GM23338 (cell line): ENCODE measurements at regions not wholly inside any gene's neighbourhood (a gene's known extent, or its start where the extent isn't known, plus 50 kb on each side); places are given as distances from the start of the nearest gene placed in this dataset.

Experiments used
- ATAC-seq: fragments of 200-7000 bp; cut with Tn5 transposase; 3 replicates; pipeline ENCODE4 v1.9.1; 2020
- DNase-seq: peaks from one replicate; pipeline ENCODE4 v3.0.0-alpha.2; 2015; ENCODE audit warnings: low spot score
- H2AFZ ChIP-seq: fragments of 200-600 bp; sonication (generic); 2 replicates; pipeline ENCODE4 v1.8.0; 2016; ENCODE audit warnings: antibody characterized with exemption, mild to moderate bottlenecking, moderate library complexity
- H3F3A ChIP-seq: fragments of 200-600 bp; sonication (generic); replicated peaks from 2 replicates; pipeline ENCODE4 v1.8.0; 2017; ENCODE audit warnings: antibody characterized with exemption, mixed run types, low read depth
- H3K27ac ChIP-seq: fragments of 200-600 bp; sonication (generic); 2 replicates; pipeline ENCODE4 v1.6.1; 2016; ENCODE audit warnings: low read depth
- H3K27me3 ChIP-seq: fragments of 200-600 bp; sonication (generic); 2 replicates; pipeline ENCODE4 v1.8.0; 2016; ENCODE audit warnings: mild to moderate bottlenecking, mixed run types, moderate library complexity; ENCODE audit not compliant: insufficient read depth
- H3K36me3 ChIP-seq: fragments of 200-600 bp; sonication (generic); 2 replicates; pipeline ENCODE4 v1.8.0; 2016; ENCODE audit warnings: mild to moderate bottlenecking; ENCODE audit not compliant: insufficient read depth
- H3K4me1 ChIP-seq: fragments of 200-600 bp; sonication (generic); 2 replicates; pipeline ENCODE4 v1.8.0; 2016; ENCODE audit warnings: mild to moderate bottlenecking, moderate library complexity; ENCODE audit not compliant: insufficient read depth
- H3K4me2 ChIP-seq: fragments of 200-600 bp; sonication (generic); 2 replicates; pipeline ENCODE4 v1.7.1; 2017; ENCODE audit warnings: mixed run types
- H3K4me3 ChIP-seq: fragments of 200-600 bp; sonication (generic); 2 replicates; pipeline ENCODE4 v1.6.1; 2016; ENCODE audit warnings: mixed run types
- H3K79me2 ChIP-seq: fragments of 200-600 bp; sonication (generic); replicated peaks from 2 replicates; pipeline ENCODE4 v1.8.0; 2017; ENCODE audit warnings: mild to moderate bottlenecking; ENCODE audit not compliant: insufficient read depth
- H3K9me2 ChIP-seq: fragments of 200-600 bp; sonication (generic); 2 replicates; pipeline ENCODE4 v1.8.0; 2017; ENCODE audit not compliant: insufficient read depth
- H4K20me1 ChIP-seq: fragments of 200-600 bp; sonication (generic); replicated peaks from 2 replicates; pipeline ENCODE4 v1.8.0; 2017; ENCODE audit warnings: mild to moderate bottlenecking; ENCODE audit not compliant: insufficient read depth
- H3K27ac Mint-ChIP-seq: 2 replicates; pipeline ENCODE4 v1.8.0; 2020; ENCODE audit warnings: inconsistent platforms, mild to moderate bottlenecking, moderate library complexity, mixed read lengths
- H3K27me3 Mint-ChIP-seq: 3 replicates; pipeline ENCODE4 v1.8.0; 2022; ENCODE audit warnings: low read depth, mild to moderate bottlenecking, moderate library complexity, mixed read lengths, inconsistent platforms; ENCODE audit not compliant: insufficient read depth, poor library complexity
- H3K36me3 Mint-ChIP-seq: 3 replicates; pipeline ENCODE4 v1.8.0; 2021; ENCODE audit warnings: low read depth, mild to moderate bottlenecking, inconsistent platforms, moderate library complexity, mixed read lengths
- H3K4me1 Mint-ChIP-seq: 3 replicates; pipeline ENCODE4 v1.8.0; 2020; ENCODE audit warnings: mild to moderate bottlenecking, inconsistent platforms, mixed read lengths
- H3K4me3 Mint-ChIP-seq: 3 replicates; pipeline ENCODE4 v1.8.0; 2021; ENCODE audit warnings: moderate library complexity, mild to moderate bottlenecking, inconsistent platforms, mixed read lengths
- H3K9me3 Mint-ChIP-seq: 3 replicates; pipeline ENCODE4 v1.8.0; 2020; ENCODE audit warnings: moderate library complexity, mild to moderate bottlenecking, inconsistent platforms, mixed read lengths
- CREB1 ChIP-seq: fragments of 250-450 bp; sonication (Bioruptor Pico); IDR thresholded peaks from 2 replicates; pipeline ENCODE4 v1.5.0; 2020; ENCODE audit warnings: low read depth, mild to moderate bottlenecking, moderate library complexity
- EZH2 ChIP-seq: fragments of 200-600 bp; sonication (generic); IDR thresholded peaks from one replicate; pipeline ENCODE4 v1.8.0; 2017; ENCODE audit warnings: antibody characterized with exemption, mild to moderate bottlenecking, low read depth; ENCODE audit not compliant: unreplicated experiment
- EZH2phosphoT487 ChIP-seq: fragments of 200-600 bp; sonication (generic); IDR thresholded peaks from one replicate; pipeline ENCODE4 v1.8.1; 2018; ENCODE audit warnings: antibody characterized with exemption; ENCODE audit not compliant: unreplicated experiment
- JUNB ChIP-seq: IDR thresholded peaks from one replicate; pipeline ENCODE4 v1.6.1; 2016; ENCODE audit warnings: antibody characterized with exemption; ENCODE audit not compliant: unreplicated experiment
- NANOG ChIP-seq: IDR thresholded peaks from 2 replicates; pipeline ENCODE4 v1.6.1; 2016; ENCODE audit warnings: antibody characterized with exemption, borderline replicate concordance
- POLR2AphosphoS5 ChIP-seq: IDR thresholded peaks from 2 replicates; pipeline ENCODE4 v1.6.1; 2016; ENCODE audit warnings: antibody characterized with exemption, low read depth
- STAT1 ChIP-seq: IDR thresholded peaks from one replicate; pipeline ENCODE4 v1.6.1; 2016; ENCODE audit warnings: antibody characterized with exemption; ENCODE audit not compliant: unreplicated experiment
- ZNF114 ChIP-seq: fragments of 250-450 bp; sonication (Bioruptor Pico); IDR thresholded peaks from 2 replicates; pipeline ENCODE4 v1.5.0; 2020; ENCODE audit warnings: mild to moderate bottlenecking, moderate library complexity
- ZNF331 ChIP-seq: fragments of 250-450 bp; sonication (Bioruptor Pico); IDR thresholded peaks from 2 replicates; pipeline ENCODE4 v1.5.0; 2020; ENCODE audit warnings: low read depth, mild to moderate bottlenecking, moderate library complexity
- TF ChIP-seq, protein P1 (sequence below): IDR thresholded peaks from one replicate; pipeline ENCODE4 v1.6.1; 2018; ENCODE audit warnings: antibody characterized with exemption; ENCODE audit not compliant: unreplicated experiment
- TF ChIP-seq, protein P2 (sequence below): fragments of 250-450 bp; sonication (Bioruptor Pico); IDR thresholded peaks from 2 replicates; pipeline ENCODE4 v1.5.0; 2020; ENCODE audit warnings: mild to moderate bottlenecking, moderate library complexity
- TF ChIP-seq, protein P3 (sequence below), 2 experiments: fragments of 200-600 bp in 1 of 2; sonication (generic) in 1 of 2; conservative IDR thresholded peaks; 2 replicates each; pipeline versions ENCODE4 v1.5.1 to v1.6.1; 2016 to 2017; ENCODE audit warnings: antibody characterized with exemption in 2 of 2, low read depth in 2 of 2, mild to moderate bottlenecking in 2 of 2, moderate library complexity in 1 of 2
- TF ChIP-seq, protein P4 (sequence below): IDR thresholded peaks from 2 replicates; pipeline ENCODE4 v1.6.1; 2016; ENCODE audit warnings: antibody characterized with exemption

DNA sequence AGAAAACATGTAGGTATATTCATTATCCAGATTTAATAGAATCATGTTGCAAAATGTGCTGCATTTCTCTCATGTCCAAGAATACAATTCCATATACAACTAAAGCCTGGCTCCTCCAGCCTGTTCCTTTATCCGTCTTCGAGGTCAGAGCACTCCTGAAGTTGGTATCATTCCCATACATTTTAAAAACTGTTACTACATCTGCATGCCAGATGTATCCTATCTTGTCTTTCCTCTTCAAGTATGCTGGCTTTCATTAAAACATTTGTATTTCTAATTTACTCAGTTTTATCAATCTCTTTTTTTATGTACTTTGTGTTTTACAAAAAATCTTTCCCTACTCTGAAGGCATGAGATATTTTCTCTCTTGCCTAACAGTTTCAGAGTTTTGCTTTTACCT lies 536.6 kb upstream of the USP24 start:
- no peaks in the 10 kb centered on the region for H3K4me1 Mint-ChIP-seq
- H3K27ac ChIP-seq: no peak overlapping the region
- H3K27me3 ChIP-seq: no peaks in the 10 kb centered on the region
- peaks cover 1% of the 10 kb centered on the region for H3K27me3 Mint-ChIP-seq
- H3K4me1 ChIP-seq: no peaks in the 10 kb centered on the region
- no peak for DNase-seq
- peaks cover 8% of the 10 kb centered on the region; the same call in 1 of the 3 replicates for H3K36me3 Mint-ChIP-seq
- H3K4me3 Mint-ChIP-seq: no peak overlapping the region
- no peaks in the 10 kb centered on the region for H4K20me1 ChIP-seq
- H3K27ac Mint-ChIP-seq: no peak overlapping the region
- no peaks in the 10 kb centered on the region for H3F3A ChIP-seq
- no peak overlapping the region for H2AFZ ChIP-seq
- ATAC-seq: no peak
- TF ChIP-seq ZNF331 (CRISPR knock-in tag) (no peak), CREB1 (CRISPR knock-in tag) (no peak), JUNB (no peak), NANOG (no peak), EZH2phosphoT487 (no peak), ZNF114 (CRISPR knock-in tag) (no peak), POLR2AphosphoS5 (no peak), STAT1 (no peak), EZH2 (no peak)
- TF ChIP-seq, protein P1, sequence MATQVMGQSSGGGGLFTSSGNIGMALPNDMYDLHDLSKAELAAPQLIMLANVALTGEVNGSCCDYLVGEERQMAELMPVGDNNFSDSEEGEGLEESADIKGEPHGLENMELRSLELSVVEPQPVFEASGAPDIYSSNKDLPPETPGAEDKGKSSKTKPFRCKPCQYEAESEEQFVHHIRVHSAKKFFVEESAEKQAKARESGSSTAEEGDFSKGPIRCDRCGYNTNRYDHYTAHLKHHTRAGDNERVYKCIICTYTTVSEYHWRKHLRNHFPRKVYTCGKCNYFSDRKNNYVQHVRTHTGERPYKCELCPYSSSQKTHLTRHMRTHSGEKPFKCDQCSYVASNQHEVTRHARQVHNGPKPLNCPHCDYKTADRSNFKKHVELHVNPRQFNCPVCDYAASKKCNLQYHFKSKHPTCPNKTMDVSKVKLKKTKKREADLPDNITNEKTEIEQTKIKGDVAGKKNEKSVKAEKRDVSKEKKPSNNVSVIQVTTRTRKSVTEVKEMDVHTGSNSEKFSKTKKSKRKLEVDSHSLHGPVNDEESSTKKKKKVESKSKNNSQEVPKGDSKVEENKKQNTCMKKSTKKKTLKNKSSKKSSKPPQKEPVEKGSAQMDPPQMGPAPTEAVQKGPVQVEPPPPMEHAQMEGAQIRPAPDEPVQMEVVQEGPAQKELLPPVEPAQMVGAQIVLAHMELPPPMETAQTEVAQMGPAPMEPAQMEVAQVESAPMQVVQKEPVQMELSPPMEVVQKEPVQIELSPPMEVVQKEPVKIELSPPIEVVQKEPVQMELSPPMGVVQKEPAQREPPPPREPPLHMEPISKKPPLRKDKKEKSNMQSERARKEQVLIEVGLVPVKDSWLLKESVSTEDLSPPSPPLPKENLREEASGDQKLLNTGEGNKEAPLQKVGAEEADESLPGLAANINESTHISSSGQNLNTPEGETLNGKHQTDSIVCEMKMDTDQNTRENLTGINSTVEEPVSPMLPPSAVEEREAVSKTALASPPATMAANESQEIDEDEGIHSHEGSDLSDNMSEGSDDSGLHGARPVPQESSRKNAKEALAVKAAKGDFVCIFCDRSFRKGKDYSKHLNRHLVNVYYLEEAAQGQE: no peak
- TF ChIP-seq, protein P2, sequence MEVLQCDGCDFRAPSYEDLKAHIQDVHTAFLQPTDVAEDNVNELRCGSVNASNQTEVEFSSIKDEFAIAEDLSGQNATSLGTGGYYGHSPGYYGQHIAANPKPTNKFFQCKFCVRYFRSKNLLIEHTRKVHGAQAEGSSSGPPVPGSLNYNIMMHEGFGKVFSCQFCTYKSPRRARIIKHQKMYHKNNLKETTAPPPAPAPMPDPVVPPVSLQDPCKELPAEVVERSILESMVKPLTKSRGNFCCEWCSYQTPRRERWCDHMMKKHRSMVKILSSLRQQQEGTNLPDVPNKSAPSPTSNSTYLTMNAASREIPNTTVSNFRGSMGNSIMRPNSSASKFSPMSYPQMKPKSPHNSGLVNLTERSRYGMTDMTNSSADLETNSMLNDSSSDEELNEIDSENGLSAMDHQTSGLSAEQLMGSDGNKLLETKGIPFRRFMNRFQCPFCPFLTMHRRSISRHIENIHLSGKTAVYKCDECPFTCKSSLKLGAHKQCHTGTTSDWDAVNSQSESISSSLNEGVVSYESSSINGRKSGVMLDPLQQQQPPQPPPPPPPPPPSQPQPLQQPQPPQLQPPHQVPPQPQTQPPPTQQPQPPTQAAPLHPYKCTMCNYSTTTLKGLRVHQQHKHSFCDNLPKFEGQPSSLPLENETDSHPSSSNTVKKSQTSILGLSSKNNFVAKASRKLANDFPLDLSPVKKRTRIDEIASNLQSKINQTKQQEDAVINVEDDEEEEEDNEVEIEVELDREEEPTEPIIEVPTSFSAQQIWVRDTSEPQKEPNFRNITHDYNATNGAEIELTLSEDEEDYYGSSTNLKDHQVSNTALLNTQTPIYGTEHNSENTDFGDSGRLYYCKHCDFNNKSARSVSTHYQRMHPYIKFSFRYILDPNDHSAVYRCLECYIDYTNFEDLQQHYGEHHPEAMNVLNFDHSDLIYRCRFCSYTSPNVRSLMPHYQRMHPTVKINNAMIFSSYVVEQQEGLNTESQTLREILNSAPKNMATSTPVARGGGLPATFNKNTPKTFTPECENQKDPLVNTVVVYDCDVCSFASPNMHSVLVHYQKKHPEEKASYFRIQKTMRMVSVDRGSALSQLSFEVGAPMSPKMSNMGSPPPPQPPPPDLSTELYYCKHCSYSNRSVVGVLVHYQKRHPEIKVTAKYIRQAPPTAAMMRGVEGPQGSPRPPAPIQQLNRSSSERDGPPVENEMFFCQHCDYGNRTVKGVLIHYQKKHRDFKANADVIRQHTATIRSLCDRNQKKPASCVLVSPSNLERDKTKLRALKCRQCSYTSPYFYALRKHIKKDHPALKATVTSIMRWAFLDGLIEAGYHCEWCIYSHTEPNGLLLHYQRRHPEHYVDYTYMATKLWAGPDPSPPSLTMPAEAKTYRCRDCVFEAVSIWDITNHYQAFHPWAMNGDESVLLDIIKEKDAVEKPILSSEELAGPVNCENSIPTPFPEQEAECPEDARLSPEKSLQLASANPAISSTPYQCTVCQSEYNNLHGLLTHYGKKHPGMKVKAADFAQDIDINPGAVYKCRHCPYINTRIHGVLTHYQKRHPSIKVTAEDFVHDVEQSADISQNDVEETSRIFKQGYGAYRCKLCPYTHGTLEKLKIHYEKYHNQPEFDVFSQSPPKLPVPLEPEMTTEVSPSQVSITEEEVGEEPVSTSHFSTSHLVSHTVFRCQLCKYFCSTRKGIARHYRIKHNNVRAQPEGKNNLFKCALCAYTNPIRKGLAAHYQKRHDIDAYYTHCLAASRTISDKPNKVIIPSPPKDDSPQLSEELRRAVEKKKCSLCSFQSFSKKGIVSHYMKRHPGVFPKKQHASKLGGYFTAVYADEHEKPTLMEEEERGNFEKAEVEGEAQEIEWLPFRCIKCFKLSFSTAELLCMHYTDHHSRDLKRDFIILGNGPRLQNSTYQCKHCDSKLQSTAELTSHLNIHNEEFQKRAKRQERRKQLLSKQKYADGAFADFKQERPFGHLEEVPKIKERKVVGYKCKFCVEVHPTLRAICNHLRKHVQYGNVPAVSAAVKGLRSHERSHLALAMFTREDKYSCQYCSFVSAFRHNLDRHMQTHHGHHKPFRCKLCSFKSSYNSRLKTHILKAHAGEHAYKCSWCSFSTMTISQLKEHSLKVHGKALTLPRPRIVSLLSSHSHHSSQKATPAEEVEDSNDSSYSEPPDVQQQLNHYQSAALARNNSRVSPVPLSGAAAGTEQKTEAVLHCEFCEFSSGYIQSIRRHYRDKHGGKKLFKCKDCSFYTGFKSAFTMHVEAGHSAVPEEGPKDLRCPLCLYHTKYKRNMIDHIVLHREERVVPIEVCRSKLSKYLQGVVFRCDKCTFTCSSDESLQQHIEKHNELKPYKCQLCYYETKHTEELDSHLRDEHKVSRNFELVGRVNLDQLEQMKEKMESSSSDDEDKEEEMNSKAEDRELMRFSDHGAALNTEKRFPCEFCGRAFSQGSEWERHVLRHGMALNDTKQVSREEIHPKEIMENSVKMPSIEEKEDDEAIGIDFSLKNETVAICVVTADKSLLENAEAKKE (CRISPR knock-in tag): no peak
- TF ChIP-seq, protein P3, sequence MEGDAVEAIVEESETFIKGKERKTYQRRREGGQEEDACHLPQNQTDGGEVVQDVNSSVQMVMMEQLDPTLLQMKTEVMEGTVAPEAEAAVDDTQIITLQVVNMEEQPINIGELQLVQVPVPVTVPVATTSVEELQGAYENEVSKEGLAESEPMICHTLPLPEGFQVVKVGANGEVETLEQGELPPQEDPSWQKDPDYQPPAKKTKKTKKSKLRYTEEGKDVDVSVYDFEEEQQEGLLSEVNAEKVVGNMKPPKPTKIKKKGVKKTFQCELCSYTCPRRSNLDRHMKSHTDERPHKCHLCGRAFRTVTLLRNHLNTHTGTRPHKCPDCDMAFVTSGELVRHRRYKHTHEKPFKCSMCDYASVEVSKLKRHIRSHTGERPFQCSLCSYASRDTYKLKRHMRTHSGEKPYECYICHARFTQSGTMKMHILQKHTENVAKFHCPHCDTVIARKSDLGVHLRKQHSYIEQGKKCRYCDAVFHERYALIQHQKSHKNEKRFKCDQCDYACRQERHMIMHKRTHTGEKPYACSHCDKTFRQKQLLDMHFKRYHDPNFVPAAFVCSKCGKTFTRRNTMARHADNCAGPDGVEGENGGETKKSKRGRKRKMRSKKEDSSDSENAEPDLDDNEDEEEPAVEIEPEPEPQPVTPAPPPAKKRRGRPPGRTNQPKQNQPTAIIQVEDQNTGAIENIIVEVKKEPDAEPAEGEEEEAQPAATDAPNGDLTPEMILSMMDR (conservative IDR thresholded peaks at IDR 0.05; ENCODE audit: low read depth in 2 of 2): no peak
- TF ChIP-seq, protein P4, sequence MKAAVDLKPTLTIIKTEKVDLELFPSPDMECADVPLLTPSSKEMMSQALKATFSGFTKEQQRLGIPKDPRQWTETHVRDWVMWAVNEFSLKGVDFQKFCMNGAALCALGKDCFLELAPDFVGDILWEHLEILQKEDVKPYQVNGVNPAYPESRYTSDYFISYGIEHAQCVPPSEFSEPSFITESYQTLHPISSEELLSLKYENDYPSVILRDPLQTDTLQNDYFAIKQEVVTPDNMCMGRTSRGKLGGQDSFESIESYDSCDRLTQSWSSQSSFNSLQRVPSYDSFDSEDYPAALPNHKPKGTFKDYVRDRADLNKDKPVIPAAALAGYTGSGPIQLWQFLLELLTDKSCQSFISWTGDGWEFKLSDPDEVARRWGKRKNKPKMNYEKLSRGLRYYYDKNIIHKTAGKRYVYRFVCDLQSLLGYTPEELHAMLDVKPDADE: no peak
- no peaks in the 10 kb centered on the region for H3K36me3 ChIP-seq
- H3K9me2 ChIP-seq: 0 out of 2 replicates have a peak, but pooled peaks cover 3% of the 10 kb centered on the region
- no peak overlapping the region for H3K4me3 ChIP-seq
- H3K4me2 ChIP-seq: no peak overlapping the region
- H3K79me2 ChIP-seq: no peaks in the 10 kb centered on the region
- H3K9me3 Mint-ChIP-seq: peaks cover 14% of the 10 kb centered on the region
